BE2C (cell line): ENCODE measurements at regions not wholly inside any gene's neighbourhood (a gene's known extent, or its start where the extent isn't known, plus 50 kb on each side); places are given as distances from the start of the nearest gene placed in this dataset.

Source experiments
- DNase-seq: peaks from one replicate; pipeline ENCODE4 v3.0.0-alpha.2; 2020
- H3K27me3 ChIP-seq: fragments of 250-450 bp; sonication (Bioruptor Pico); 2 replicates; pipeline ENCODE4 v1.5.1; 2020; ENCODE audit warnings: mild to moderate bottlenecking
- H3K36me3 ChIP-seq: fragments of 250-450 bp; sonication (Bioruptor Pico); 2 replicates; pipeline ENCODE4 v1.5.1; 2020; ENCODE audit warnings: mild to moderate bottlenecking
- H3K4me1 ChIP-seq: fragments of 250-450 bp; sonication (Bioruptor Pico); 2 replicates; pipeline ENCODE4 v1.5.1; 2020
- H3K4me3 ChIP-seq: 2 replicates; pipeline ENCODE4 v1.5.1; 2011; ENCODE audit warnings: low read depth, low read length
- H3K9me3 ChIP-seq: fragments of 250-450 bp; sonication (Bioruptor Pico); 2 replicates; pipeline ENCODE4 v1.5.1; 2020
- CTCF ChIP-seq: IDR thresholded peaks from 2 replicates; pipeline ENCODE4 v1.5.1; 2012; ENCODE audit warnings: mild to moderate bottlenecking, low read depth, low read length

GRCh38 chr12:61521258-61521657 is 738.9 kb upstream of the USP15 start:
- no peak for DNase-seq
- Histone ChIP-seq H3K27me3 (no peaks in the 10 kb centered on the region), H3K4me3 (no peak overlapping the region), H3K36me3 (no peaks in the 10 kb centered on the region), H3K4me1 (no peaks in the 10 kb centered on the region), H3K9me3 (no peaks in the 10 kb centered on the region)
- no peak for TF ChIP-seq CTCF

- H3K36me3 ChIP-seq, result no peaks in the 10 kb centered on the region
- DNase-seq, result no peak
- no peak for TF ChIP-seq CTCF
Observed at GRCh38 chr12:61523276-61523992, 736.8 kb upstream of the USP15 start.

GRCh38 chr12:61524851-61525250 is 735.4 kb upstream of the USP15 start:
- TF ChIP-seq CTCF, result no peak
- no peaks in the 10 kb centered on the region for H3K36me3 ChIP-seq
- no peaks in the 10 kb centered on the region for H3K4me1 ChIP-seq
- no peaks in the 10 kb centered on the region for H3K9me3 ChIP-seq
- no peaks in the 10 kb centered on the region for H3K27me3 ChIP-seq
- DNase-seq, result no peak
- H3K4me3 ChIP-seq, result no peak overlapping the region

More at GRCh38 chr12:61523276-61523992, 736.8 kb upstream of the USP15 start:
- no peaks in the 10 kb centered on the region for H3K9me3 ChIP-seq
- no peaks in the 10 kb centered on the region for H3K27me3 ChIP-seq
- no peak overlapping the region for H3K4me3 ChIP-seq
- H3K4me1 ChIP-seq, result no peaks in the 10 kb centered on the region

GRCh38 chr12:61525331-61525730 is 734.9 kb upstream of the USP15 start:
- no peaks in the 10 kb centered on the region for H3K4me1 ChIP-seq
- DNase-seq, result no peak
- no peaks in the 10 kb centered on the region for H3K27me3 ChIP-seq
- H3K9me3 ChIP-seq, result no peaks in the 10 kb centered on the region
- H3K4me3 ChIP-seq, result no peak overlapping the region
- H3K36me3 ChIP-seq, result no peaks in the 10 kb centered on the region
- no peak for TF ChIP-seq CTCF

GRCh38 chr12:61530456-61530855 is 729.7 kb upstream of the USP15 start:
- DNase-seq, result no peak
- H3K36me3 ChIP-seq, result no peaks in the 10 kb centered on the region
- no peak overlapping the region for H3K4me3 ChIP-seq
- H3K9me3 ChIP-seq, result no peaks in the 10 kb centered on the region
- H3K4me1 ChIP-seq, result no peaks in the 10 kb centered on the region
- no peak for TF ChIP-seq CTCF
- H3K27me3 ChIP-seq, result no peaks in the 10 kb centered on the region

GRCh38 chr12:61531195-61531594 is 729.0 kb upstream of the USP15 start:
- no peak overlapping the region for H3K4me3 ChIP-seq
- no peaks in the 10 kb centered on the region for H3K4me1 ChIP-seq
- H3K27me3 ChIP-seq, result no peaks in the 10 kb centered on the region
- H3K36me3 ChIP-seq, result no peaks in the 10 kb centered on the region
- TF ChIP-seq CTCF, result no peak
- no peak for DNase-seq
- no peaks in the 10 kb centered on the region for H3K9me3 ChIP-seq
